Naive B cell (primary cell): ENCODE measurements at regions not wholly inside any gene's neighbourhood (a gene's known extent, or its start where the extent isn't known, plus 50 kb on each side); places are given as distances from the start of the nearest gene placed in this dataset.

ENCODE experiments used
- ATAC-seq, 2 donors: fragments of 150-1000 bp; cut with Tn5 transposase; 2 replicates each; pipeline ENCODE4 v1.10.0; 2021; ENCODE audit warnings: low read depth in 2 of 2, mild to moderate bottlenecking in 2 of 2, moderate library complexity in 2 of 2
- DNase-seq: peaks from one replicate; pipeline ENCODE4 v3.0.0; 2022
- H3K27ac Mint-ChIP-seq, 6 donors: one replicate each; pipeline ENCODE4 v1.8.0; 2020 to 2022; ENCODE audit warnings: mild to moderate bottlenecking in 6 of 6, mixed read lengths in 6 of 6, moderate library complexity in 5 of 6, inconsistent platforms in 2 of 6
- H3K27me3 Mint-ChIP-seq, 3 donors: one replicate each; pipeline ENCODE4 v1.8.0; 2021 to 2022; ENCODE audit warnings: mixed read lengths in 3 of 3, mild to moderate bottlenecking in 1 of 3
- H3K36me3 Mint-ChIP-seq, 2 donors: one replicate each; pipeline ENCODE4 v1.8.0; 2020 to 2022; ENCODE audit warnings: mixed read lengths in 2 of 2, inconsistent platforms in 1 of 2, mild to moderate bottlenecking in 1 of 2
- H3K4me1 Mint-ChIP-seq, 3 donors: one replicate each; pipeline ENCODE4 v1.8.0; 2020 to 2022; ENCODE audit warnings: mixed read lengths in 3 of 3, inconsistent platforms in 1 of 3, mild to moderate bottlenecking in 1 of 3, moderate library complexity in 1 of 3
- H3K4me3 Mint-ChIP-seq, 8 donors: one replicate each; pipeline ENCODE4 v1.8.0; 2020 to 2022; ENCODE audit warnings: mild to moderate bottlenecking in 8 of 8, mixed read lengths in 8 of 8, moderate library complexity in 8 of 8, inconsistent platforms in 2 of 8
- H3K9me3 Mint-ChIP-seq, 7 donors: one replicate each; pipeline ENCODE4 v1.8.0; 2020 to 2022; ENCODE audit warnings: mixed read lengths in 7 of 7, mild to moderate bottlenecking in 5 of 7, inconsistent platforms in 2 of 7, moderate library complexity in 1 of 7

- Mint-ChIP-seq H3K27ac (no peak overlapping the region), H3K9me3 (peaks cover 2 to 13% (median 7%) of the 10 kb centered on the region in 7 donors), H3K27me3 (no peaks in the 10 kb centered on the region), H3K4me1 (no peaks in the 10 kb centered on the region), H3K4me3 (no peak overlapping the region), H3K36me3 (no peaks in the 10 kb centered on the region)
- ATAC-seq (no peak), DNase-seq (no peak)
These were observed 300.3 kb upstream of the ID4 start for GRCh38 chr6:19536838-19537237.

GRCh38 chr6:19538096-19538495 is 299.1 kb upstream of the ID4 start:
- H3K27ac Mint-ChIP-seq, result no peak overlapping the region

GRCh38 chr6:19547507-19547906 is 289.7 kb upstream of the ID4 start:
- H3K4me3 Mint-ChIP-seq, result no peak overlapping the region
- H3K36me3 Mint-ChIP-seq, result no peaks in the 10 kb centered on the region
- no peaks in the 10 kb centered on the region for H3K27me3 Mint-ChIP-seq
- no peaks in the 10 kb centered on the region for H3K4me1 Mint-ChIP-seq
- H3K27ac Mint-ChIP-seq, result no peak overlapping the region
- DNase-seq (no peak), ATAC-seq (no peak)
- H3K9me3 Mint-ChIP-seq, result peaks cover 0 to 4% (median under 1%) of the 10 kb centered on the region in 7 donors

More at GRCh38 chr6:19538096-19538495, 299.1 kb upstream of the ID4 start:
- Mint-ChIP-seq H3K4me1 (no peaks in the 10 kb centered on the region), H3K36me3 (no peaks in the 10 kb centered on the region), H3K27me3 (no peaks in the 10 kb centered on the region), H3K9me3 (peaks cover 2 to 13% (median 7%) of the 10 kb centered on the region in 7 donors), H3K4me3 (no peak overlapping the region)
- ATAC-seq, result no peak
- no peak for DNase-seq

GRCh38 chr6:19549109-19549508 is 288.1 kb upstream of the ID4 start:
- peaks cover 0 to 10% (median 4%) of the 10 kb centered on the region in 7 donors for H3K9me3 Mint-ChIP-seq
- ATAC-seq (no peak), DNase-seq (no peak)
- H3K27me3 Mint-ChIP-seq, result no peaks in the 10 kb centered on the region
- H3K36me3 Mint-ChIP-seq, result no peaks in the 10 kb centered on the region
- H3K4me1 Mint-ChIP-seq, result no peaks in the 10 kb centered on the region
- H3K27ac Mint-ChIP-seq, result no peak overlapping the region
- H3K4me3 Mint-ChIP-seq, result no peak overlapping the region

DNA sequence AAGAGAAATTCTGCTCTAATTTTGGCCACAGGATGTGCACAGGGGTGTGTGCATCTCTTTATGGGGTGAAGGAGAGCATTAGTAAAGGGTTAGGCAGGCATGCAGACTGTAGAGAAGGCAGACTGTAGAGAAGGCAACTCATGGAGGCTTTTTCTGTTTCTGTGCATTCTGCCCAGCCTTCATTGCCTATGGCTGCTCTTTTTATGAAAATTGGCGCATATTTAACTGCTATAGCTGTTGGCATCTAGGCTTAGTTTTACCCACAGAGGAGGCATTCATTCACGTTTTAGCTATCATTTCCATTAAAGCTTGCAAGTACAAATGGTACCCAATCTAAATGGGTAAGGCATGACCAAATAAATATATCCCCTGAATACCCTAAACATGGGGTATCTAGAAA is 286.8 kb upstream of the ID4 start:
- DNase-seq, result no peak
- no peaks in the 10 kb centered on the region for H3K4me1 Mint-ChIP-seq
- no peaks in the 10 kb centered on the region for H3K36me3 Mint-ChIP-seq
- peaks cover 0 to 10% (median 4%) of the 10 kb centered on the region in 7 donors for H3K9me3 Mint-ChIP-seq
- no peaks in the 10 kb centered on the region for H3K27me3 Mint-ChIP-seq
- H3K27ac Mint-ChIP-seq, result no peak overlapping the region
- no peak for ATAC-seq
- no peak overlapping the region for H3K4me3 Mint-ChIP-seq

GRCh38 chr6:19551611-19552010 is 285.6 kb upstream of the ID4 start:
- H3K4me3 Mint-ChIP-seq, result no peak overlapping the region
- no peaks in the 10 kb centered on the region for H3K27me3 Mint-ChIP-seq
- no peaks in the 10 kb centered on the region for H3K36me3 Mint-ChIP-seq
- DNase-seq, result no peak
- H3K27ac Mint-ChIP-seq, result no peak overlapping the region
- ATAC-seq, result no peak
- no peaks in the 10 kb centered on the region for H3K4me1 Mint-ChIP-seq
- H3K9me3 Mint-ChIP-seq, result peaks cover 0 to 10% (median 4%) of the 10 kb centered on the region in 7 donors

DNA sequence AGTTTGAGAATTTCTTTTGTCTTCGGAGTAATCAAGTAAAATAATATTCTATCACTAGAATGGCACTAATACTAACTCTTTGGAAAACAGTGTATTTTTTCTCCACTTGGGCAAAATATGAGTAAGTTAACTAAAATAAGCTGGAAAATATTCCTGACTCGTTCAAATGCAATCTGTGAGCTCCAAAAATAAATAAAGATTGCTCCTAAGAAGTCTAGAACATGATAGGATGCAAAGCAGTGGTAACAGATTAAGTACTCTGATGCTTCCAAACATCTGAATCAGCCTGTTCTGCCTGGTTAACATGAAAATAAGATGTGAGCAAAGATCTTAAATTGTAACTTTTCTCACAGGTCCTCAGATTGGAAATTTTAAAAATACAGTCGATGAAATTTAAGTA is 285.1 kb upstream of the ID4 start:
- Mint-ChIP-seq H3K27me3 (no peaks in the 10 kb centered on the region), H3K9me3 (peaks cover 0 to 10% (median 4%) of the 10 kb centered on the region in 7 donors), H3K4me1 (no peaks in the 10 kb centered on the region), H3K27ac (no peak overlapping the region), H3K4me3 (no peak overlapping the region), H3K36me3 (no peaks in the 10 kb centered on the region)
- no peak for ATAC-seq
- DNase-seq, result no peak

DNA sequence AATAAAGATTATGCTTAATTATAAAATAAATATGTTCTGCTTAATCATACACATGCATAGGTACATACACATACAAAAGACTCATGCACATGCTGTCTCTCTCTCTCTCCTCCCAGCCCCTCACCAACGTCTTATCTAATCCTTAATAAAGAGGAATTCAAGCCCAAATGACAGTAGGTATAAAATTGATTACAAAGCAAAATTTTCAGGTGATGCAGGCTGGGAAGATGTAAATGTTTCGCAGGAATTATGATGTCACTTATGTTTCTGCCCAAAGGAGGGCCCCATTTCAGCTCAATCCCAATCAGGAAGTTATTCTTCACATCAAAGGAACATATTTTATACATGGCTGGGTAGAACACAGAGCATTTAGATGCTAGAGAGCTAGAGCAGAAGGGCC is 284.6 kb upstream of the ID4 start:
- DNase-seq, result no peak
- Mint-ChIP-seq H3K36me3 (no peaks in the 10 kb centered on the region), H3K27me3 (no peaks in the 10 kb centered on the region), H3K27ac (no peak overlapping the region), H3K9me3 (peaks cover 0 to 10% (median 4%) of the 10 kb centered on the region in 7 donors), H3K4me1 (no peaks in the 10 kb centered on the region), H3K4me3 (no peak overlapping the region)
- ATAC-seq, result no peak

GRCh38 chr6:19554356-19555225 is 282.6 kb upstream of the ID4 start:
- DNase-seq, result no peak
- Mint-ChIP-seq H3K9me3 (peaks cover 0 to 18% (median 8%) of the 10 kb centered on the region in 7 donors), H3K27ac (no peak overlapping the region), H3K27me3 (no peaks in the 10 kb centered on the region), H3K4me3 (no peak overlapping the region), H3K4me1 (no peaks in the 10 kb centered on the region), H3K36me3 (no peaks in the 10 kb centered on the region)
- ATAC-seq, result no peak

DNA sequence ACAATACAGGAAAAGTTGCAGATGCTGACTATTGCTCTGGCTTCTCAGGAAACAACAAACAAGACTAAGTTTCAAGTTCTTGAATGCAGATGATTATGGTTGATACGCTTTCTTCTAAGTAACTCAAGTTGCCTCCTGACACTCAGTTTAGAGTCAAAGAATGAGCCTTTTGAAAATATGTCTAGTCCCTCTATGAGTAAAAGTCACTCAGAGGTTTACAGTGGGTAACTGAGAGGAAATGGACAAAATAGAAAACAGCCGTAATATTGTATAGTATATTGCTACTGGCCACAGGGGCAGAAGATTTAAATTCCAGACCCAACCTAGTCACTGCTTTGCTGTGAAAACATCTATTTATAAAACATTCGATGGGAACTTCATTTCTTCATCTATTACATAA is 280.0 kb upstream of the ID4 start:
- Mint-ChIP-seq H3K4me3 (no peak overlapping the region), H3K4me1 (peaks cover 0 to 3% (median 0%) of the 10 kb centered on the region in 3 donors), H3K36me3 (no peaks in the 10 kb centered on the region), H3K9me3 (peaks cover 0 to 19% (median 10%) of the 10 kb centered on the region in 7 donors), H3K27me3 (no peaks in the 10 kb centered on the region), H3K27ac (no peak overlapping the region)
- DNase-seq (no peak), ATAC-seq (no peak)

DNA sequence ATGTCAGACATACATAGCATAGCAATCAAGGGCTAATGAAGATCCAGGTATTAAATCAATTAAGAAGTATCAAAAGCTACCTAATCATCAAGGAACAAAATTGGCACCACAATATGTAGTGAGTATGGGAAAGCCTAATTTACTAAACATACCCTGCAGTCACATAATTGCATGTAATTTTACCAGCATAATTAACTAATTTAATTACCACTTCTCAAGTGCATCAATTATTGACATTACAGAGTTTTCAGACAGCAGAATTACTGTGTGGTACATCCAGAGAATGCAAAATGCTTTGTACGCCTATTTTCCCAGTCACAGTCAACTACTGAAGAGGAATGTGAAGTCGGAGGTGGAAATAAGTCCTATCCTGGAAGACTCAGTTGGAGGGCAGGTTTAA is 279.0 kb upstream of the ID4 start:
- no peaks in the 10 kb centered on the region for H3K36me3 Mint-ChIP-seq
- no peaks in the 10 kb centered on the region for H3K27me3 Mint-ChIP-seq
- no peak for ATAC-seq
- H3K4me1 Mint-ChIP-seq, result peaks cover 0 to 3% (median 0%) of the 10 kb centered on the region in 3 donors
- no peak overlapping the region for H3K27ac Mint-ChIP-seq
- H3K4me3 Mint-ChIP-seq, result no peak overlapping the region
- no peak for DNase-seq
- H3K9me3 Mint-ChIP-seq, result peaks cover 0 to 14% (median 9%) of the 10 kb centered on the region in 7 donors

- Mint-ChIP-seq H3K4me3 (no peak overlapping the region), H3K27me3 (no peaks in the 10 kb centered on the region)
These were observed 278.2 kb upstream of the ID4 start for GRCh38 chr6:19558934-19559333.

GRCh38 chr6:19562468-19562867 is 274.7 kb upstream of the ID4 start:
- Mint-ChIP-seq H3K4me1 (peaks cover 0 to 3% (median 0%) of the 10 kb centered on the region in 3 donors), H3K27me3 (no peaks in the 10 kb centered on the region), H3K4me3 (no peak overlapping the region), H3K36me3 (no peaks in the 10 kb centered on the region), H3K9me3 (peaks cover 0 to 13% (median 9%) of the 10 kb centered on the region in 7 donors), H3K27ac (no peak overlapping the region)
- DNase-seq (no peak), ATAC-seq (no peak)

More at GRCh38 chr6:19558934-19559333, 278.2 kb upstream of the ID4 start:
- no peak for ATAC-seq
- peaks cover 0 to 16% (median 9%) of the 10 kb centered on the region in 7 donors for H3K9me3 Mint-ChIP-seq
- no peak for DNase-seq
- peaks cover 0 to 3% (median 0%) of the 10 kb centered on the region in 3 donors for H3K4me1 Mint-ChIP-seq
- no peaks in the 10 kb centered on the region for H3K36me3 Mint-ChIP-seq
- no peak overlapping the region for H3K27ac Mint-ChIP-seq

GRCh38 chr6:19569563-19569962 is 267.6 kb upstream of the ID4 start:
- Mint-ChIP-seq H3K27me3 (no peaks in the 10 kb centered on the region), H3K4me3 (no peak overlapping the region), H3K27ac (no peak overlapping the region), H3K9me3 (peaks cover 0 to 11% (median 2%) of the 10 kb centered on the region in 7 donors), H3K4me1 (no peaks in the 10 kb centered on the region), H3K36me3 (no peaks in the 10 kb centered on the region)
- ATAC-seq (no peak), DNase-seq (no peak)
